Erythroblast (primary cell): ENCODE measurements at regions not wholly inside any gene's neighbourhood (a gene's known extent, or its start where the extent isn't known, plus 50 kb on each side); places are given as distances from the start of the nearest gene placed in this dataset.

Experiments used
- GATA1 ChIP-seq: IDR thresholded peaks from 2 replicates; pipeline ENCODE4 v1.6.1; 2011; ENCODE audit warnings: low read depth, mild to moderate bottlenecking, control low read depth, low read length, moderate library complexity
- POLR2A ChIP-seq: IDR thresholded peaks from 2 replicates; pipeline ENCODE4 v1.6.1; 2011; ENCODE audit warnings: mild to moderate bottlenecking, low read length

GRCh38 chr7:116347151-116347832, 137.0 kb downstream of the TES start:
- TF ChIP-seq POLR2A (no peak), GATA1 (no peak)
